ENCODE measurements at regions not wholly inside any gene's neighbourhood (a gene's known extent, or its start where the extent isn't known, plus 50 kb on each side); places are given as distances from the start of the nearest gene placed in this dataset.

DNA sequence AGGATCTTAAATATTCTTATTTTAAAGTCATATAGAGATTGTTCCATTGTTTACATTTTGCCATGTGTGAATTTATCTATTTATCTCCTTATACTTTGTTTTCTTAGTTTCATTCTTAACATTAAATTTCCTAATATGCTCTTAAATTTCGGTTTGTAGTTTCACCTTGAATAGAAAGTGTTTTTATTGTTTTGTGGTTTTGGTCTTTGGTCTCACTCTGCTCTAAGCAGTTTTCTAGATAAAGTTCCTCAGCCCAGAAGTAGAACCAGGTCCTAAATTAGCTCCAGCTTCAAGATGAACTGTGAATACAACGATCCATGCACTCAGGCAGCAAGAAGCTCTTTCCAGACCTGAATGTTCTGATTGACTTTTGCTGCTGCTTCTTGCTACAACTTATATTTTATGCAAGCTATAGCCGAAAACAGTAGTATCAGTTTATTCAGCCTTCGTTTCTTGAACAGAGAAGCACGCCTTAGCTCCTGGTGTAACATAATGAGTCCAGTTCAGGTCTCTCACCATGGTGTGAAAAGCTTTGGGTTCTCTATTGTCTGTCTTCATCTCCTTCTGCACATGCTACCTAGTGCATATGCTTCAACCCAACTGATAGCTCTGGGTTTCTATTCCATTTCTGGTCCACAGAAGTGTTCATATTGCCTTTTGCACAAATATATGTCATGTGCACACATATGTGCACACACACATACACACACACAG, 95.3 kb downstream of the SEM1 start:
- in situ Hi-C loops (cut with HindIII; ENCODE audit: low sequenced_read_pairs): no loop called here
- no peak overlapping the region for H3K4me3 ChIP-seq (ENCODE audit: low read depth, low read length)
- DNase-seq (ENCODE audit: low read depth): no peak
- TF ChIP-seq, protein P1, sequence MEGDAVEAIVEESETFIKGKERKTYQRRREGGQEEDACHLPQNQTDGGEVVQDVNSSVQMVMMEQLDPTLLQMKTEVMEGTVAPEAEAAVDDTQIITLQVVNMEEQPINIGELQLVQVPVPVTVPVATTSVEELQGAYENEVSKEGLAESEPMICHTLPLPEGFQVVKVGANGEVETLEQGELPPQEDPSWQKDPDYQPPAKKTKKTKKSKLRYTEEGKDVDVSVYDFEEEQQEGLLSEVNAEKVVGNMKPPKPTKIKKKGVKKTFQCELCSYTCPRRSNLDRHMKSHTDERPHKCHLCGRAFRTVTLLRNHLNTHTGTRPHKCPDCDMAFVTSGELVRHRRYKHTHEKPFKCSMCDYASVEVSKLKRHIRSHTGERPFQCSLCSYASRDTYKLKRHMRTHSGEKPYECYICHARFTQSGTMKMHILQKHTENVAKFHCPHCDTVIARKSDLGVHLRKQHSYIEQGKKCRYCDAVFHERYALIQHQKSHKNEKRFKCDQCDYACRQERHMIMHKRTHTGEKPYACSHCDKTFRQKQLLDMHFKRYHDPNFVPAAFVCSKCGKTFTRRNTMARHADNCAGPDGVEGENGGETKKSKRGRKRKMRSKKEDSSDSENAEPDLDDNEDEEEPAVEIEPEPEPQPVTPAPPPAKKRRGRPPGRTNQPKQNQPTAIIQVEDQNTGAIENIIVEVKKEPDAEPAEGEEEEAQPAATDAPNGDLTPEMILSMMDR (IDR thresholded peaks at IDR 0.05; ENCODE audit: low read depth, low read length, missing control alignments): no peak

DNA sequence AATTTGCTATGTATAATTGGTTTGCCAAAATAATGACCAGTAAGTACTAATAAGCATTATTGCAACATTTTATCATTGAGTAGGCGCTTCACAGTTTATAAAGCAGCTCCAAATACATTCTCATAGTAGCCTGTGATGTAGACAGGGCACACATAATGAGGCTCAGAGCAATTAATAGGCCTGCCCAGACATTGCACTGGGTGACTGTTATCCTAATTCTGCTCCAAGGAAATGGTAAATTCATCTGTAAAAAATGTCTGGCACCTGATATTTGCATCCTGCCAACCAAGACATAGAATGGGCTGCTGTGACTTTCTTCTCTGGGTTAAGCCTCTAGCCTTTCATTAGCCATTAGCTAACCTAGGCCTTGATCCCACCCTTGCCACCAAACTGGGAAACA, 97.6 kb downstream of the SEM1 start:
- no peak for DNase-seq (ENCODE audit: low read depth)
- TF ChIP-seq, protein P1 (IDR thresholded peaks at IDR 0.05; ENCODE audit: low read depth, low read length, missing control alignments): no peak
- no peak overlapping the region for H3K4me3 ChIP-seq (ENCODE audit: low read depth, low read length)
- in situ Hi-C loops (cut with HindIII; ENCODE audit: low sequenced_read_pairs): no loop called here

DNA sequence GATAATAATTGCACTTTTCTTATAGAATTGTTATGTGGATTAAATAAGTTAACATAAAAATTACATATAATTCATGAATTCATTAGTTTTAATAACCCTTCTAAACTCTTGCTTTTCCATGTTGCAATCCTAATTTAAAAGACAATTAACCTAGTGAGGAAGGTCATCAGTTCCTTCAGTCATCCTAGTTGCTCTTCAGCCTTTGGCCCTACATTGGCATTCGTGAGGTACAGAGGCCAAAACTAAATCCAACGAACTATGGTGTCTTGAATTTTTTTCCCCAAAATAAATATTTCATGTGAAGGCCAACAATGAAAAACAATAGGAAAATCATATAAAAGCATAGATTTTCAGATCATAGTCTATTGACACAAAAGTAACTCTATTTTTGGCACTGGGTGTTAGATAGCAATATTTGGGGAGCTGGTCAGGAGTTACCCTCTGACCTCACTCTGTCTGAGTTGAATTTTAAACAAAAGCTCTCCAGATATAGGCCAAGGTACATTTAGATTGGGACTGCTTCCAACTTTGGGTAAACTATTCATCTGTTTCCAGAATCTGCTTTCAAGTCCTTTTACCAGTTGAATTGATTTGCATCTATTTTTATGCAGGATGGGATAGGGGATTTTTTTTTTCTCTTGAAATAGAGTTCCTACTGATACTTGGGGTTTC, 104.5 kb downstream of the SEM1 start:
- H3K4me3 ChIP-seq (ENCODE audit: low read depth, low read length): no peak overlapping the region
- in situ Hi-C loops (cut with HindIII; ENCODE audit: low sequenced_read_pairs): no loop called here
- TF ChIP-seq, protein P1 (IDR thresholded peaks at IDR 0.05; ENCODE audit: low read depth, low read length, missing control alignments): no peak
- no peak for DNase-seq (ENCODE audit: low read depth)

DNA sequence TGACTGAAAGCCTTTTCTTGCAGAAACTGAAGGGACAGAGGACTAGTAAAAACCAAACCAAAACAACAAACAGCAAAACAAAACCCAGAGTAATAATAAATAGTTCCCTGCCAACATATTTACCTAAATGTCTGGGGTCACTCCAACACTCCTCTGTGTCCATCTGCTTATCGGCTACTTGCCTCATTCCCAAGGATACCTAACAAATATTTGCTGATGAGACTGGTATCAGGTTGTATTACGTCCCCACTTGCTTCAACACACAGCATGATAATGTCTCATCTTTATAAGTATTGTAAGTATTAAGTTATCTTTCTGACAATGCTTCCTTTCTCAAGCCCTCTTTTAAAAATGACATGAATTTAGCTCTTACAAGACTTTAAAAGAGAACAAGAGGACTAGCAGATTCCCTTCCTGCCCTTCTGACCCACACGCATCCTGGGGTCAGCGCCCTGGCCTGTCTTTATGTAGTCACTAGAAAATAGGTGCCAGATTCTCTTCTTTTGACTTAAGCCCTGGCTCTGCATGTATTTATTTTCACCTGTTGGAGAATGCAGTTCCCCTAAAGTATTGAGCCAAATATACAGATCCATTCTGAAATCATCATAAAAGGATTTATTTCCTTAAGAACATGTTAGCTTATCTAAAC, 110.2 kb downstream of the SEM1 start:
- in situ Hi-C loops (cut with HindIII; ENCODE audit: low sequenced_read_pairs): no loop called here
- no peak overlapping the region for H3K4me3 ChIP-seq (ENCODE audit: low read depth, low read length)
- TF ChIP-seq, protein P1 (IDR thresholded peaks at IDR 0.05; ENCODE audit: low read depth, low read length, missing control alignments): no peak
- DNase-seq (ENCODE audit: low read depth): no peak

DNA sequence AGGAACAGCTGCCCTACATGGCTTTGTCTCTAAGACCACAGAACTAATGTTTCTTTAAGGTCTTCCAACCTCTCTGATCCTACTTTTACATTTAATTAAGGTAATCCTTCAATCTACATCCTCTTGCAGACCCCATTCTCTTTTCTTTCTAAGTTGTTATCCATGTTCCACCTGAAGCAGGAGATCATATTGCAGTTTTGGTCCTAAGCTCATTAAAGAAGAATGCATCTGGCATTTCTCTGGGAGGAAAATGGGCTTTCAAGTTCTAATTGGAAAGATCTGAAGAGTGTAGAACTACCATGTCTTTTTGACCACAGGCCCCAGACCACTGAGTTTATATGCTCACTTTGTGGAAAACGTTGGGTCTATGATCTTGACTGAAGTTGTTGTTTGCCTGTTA, 111.2 kb downstream of the SEM1 start:
- DNase-seq (ENCODE audit: low read depth): no peak
- in situ Hi-C loops (cut with HindIII; ENCODE audit: low sequenced_read_pairs): no loop called here
- no peak overlapping the region for H3K4me3 ChIP-seq (ENCODE audit: low read depth, low read length)
- TF ChIP-seq, protein P1 (IDR thresholded peaks at IDR 0.05; ENCODE audit: low read depth, low read length, missing control alignments): no peak

DNA sequence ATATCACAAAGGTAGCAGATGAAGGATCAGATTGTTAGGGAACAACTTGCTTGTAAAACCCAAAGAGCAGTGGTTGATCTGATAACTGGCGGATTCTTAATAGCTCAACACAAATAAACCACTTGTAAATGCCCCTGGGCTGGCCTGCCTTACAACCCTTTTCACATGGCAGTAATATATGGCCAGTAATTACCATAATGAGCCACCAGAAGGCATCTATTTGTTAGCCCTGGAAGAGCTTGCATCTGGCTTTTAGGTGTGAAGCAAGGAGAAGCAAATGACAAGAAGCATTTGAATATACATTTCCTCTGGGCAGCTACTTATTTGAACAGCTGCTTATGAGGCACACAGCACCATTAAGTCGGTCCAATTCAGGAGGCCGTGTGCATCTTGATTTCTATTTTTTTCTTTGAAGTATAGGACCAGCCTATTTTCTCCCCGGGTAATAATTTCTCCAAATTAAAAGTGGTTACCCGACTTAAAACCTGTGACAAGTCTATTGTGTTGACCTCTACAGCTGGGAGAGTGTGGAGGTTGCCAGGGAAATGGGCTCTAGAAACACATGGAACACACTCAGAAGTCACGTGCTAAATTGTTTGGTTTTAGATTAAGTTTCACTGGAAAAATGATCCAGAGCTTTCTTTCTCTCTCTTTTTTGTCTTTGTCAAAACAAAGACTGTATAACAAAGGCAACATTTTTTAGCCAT, 113.4 kb downstream of the SEM1 start:
- TF ChIP-seq, protein P1 (IDR thresholded peaks at IDR 0.05; ENCODE audit: low read depth, low read length, missing control alignments): no peak
- H3K4me3 ChIP-seq (ENCODE audit: low read depth, low read length): no peak overlapping the region
- in situ Hi-C loops (cut with HindIII; ENCODE audit: low sequenced_read_pairs): no loop called here
- DNase-seq (ENCODE audit: low read depth): no peak
